ENCODE measurements at regions not wholly inside any gene's neighbourhood (a gene's known extent, or its start where the extent isn't known, plus 50 kb on each side); places are given as distances from the start of the nearest gene placed in this dataset.

GRCh38 chr2:8487461-8487932 lies 194.4 kb upstream of the ID2 start:
- no peak overlapping the region for H3K4me3 ChIP-seq (ENCODE audit: low read length)
- no peaks in the 10 kb centered on the region for H3K36me3 ChIP-seq (ENCODE audit: insufficient read depth, low read length)
- no peaks in the 10 kb centered on the region for H3K4me1 ChIP-seq (ENCODE audit: control insufficient read depth, insufficient read depth, low read length)
- no peak overlapping the region for H3K9ac ChIP-seq (ENCODE audit: low read depth, low read length)
- H3K9me3 ChIP-seq (replicated peaks; ENCODE audit: low read length): no peaks in the 10 kb centered on the region
- H3K4me2 ChIP-seq (ENCODE audit: low read length): no peak overlapping the region
- peaks cover 4% of the 10 kb centered on the region for H3K27me3 ChIP-seq (ENCODE audit: control insufficient read depth, insufficient read depth, low read length)

GRCh38 chr2:8488001-8488738 lies 193.7 kb upstream of the ID2 start:
- Histone ChIP-seq H3K27me3 (ENCODE audit: control insufficient read depth, insufficient read depth, low read length) (peaks cover 4% of the 10 kb centered on the region), H3K9ac (ENCODE audit: low read depth, low read length) (no peak overlapping the region), H3K4me3 (ENCODE audit: low read length) (no peak overlapping the region), H3K9me3 (replicated peaks; ENCODE audit: low read length) (no peaks in the 10 kb centered on the region), H3K4me2 (ENCODE audit: low read length) (no peak overlapping the region), H3K36me3 (ENCODE audit: insufficient read depth, low read length) (no peaks in the 10 kb centered on the region), H3K4me1 (ENCODE audit: control insufficient read depth, insufficient read depth, low read length) (no peaks in the 10 kb centered on the region)

GRCh38 chr2:8489221-8489620 lies 192.6 kb upstream of the ID2 start:
- peaks cover 4% of the 10 kb centered on the region for H3K27me3 ChIP-seq (ENCODE audit: control insufficient read depth, insufficient read depth, low read length)
- no peaks in the 10 kb centered on the region for H3K9me3 ChIP-seq (replicated peaks; ENCODE audit: low read length)
- H3K4me2 ChIP-seq (ENCODE audit: low read length): no peak overlapping the region
- no peaks in the 10 kb centered on the region for H3K36me3 ChIP-seq (ENCODE audit: insufficient read depth, low read length)
- H3K4me1 ChIP-seq (ENCODE audit: control insufficient read depth, insufficient read depth, low read length): no peaks in the 10 kb centered on the region
- H3K4me3 ChIP-seq (ENCODE audit: low read length): no peak overlapping the region
- no peak overlapping the region for H3K9ac ChIP-seq (ENCODE audit: low read depth, low read length)

GRCh38 chr2:8489751-8490150 lies 192.1 kb upstream of the ID2 start:
- H3K9me3 ChIP-seq (replicated peaks; ENCODE audit: low read length): no peaks in the 10 kb centered on the region

GRCh38 chr2:8490166-8490721 lies 191.6 kb upstream of the ID2 start:
- Histone ChIP-seq H3K4me2 (ENCODE audit: low read length) (no peak overlapping the region), H3K36me3 (ENCODE audit: insufficient read depth, low read length) (no peaks in the 10 kb centered on the region), H3K4me3 (ENCODE audit: low read length) (no peak overlapping the region), H3K4me1 (ENCODE audit: control insufficient read depth, insufficient read depth, low read length) (no peaks in the 10 kb centered on the region), H3K9me3 (replicated peaks; ENCODE audit: low read length) (no peaks in the 10 kb centered on the region), H3K27me3 (ENCODE audit: control insufficient read depth, insufficient read depth, low read length) (peaks cover 4% of the 10 kb centered on the region), H3K9ac (ENCODE audit: low read depth, low read length) (no peak overlapping the region)

More at GRCh38 chr2:8489751-8490150, 192.1 kb upstream of the ID2 start:
- Histone ChIP-seq H3K9ac (ENCODE audit: low read depth, low read length) (no peak overlapping the region), H3K36me3 (ENCODE audit: insufficient read depth, low read length) (no peaks in the 10 kb centered on the region), H3K27me3 (ENCODE audit: control insufficient read depth, insufficient read depth, low read length) (peaks cover 4% of the 10 kb centered on the region), H3K4me1 (ENCODE audit: control insufficient read depth, insufficient read depth, low read length) (no peaks in the 10 kb centered on the region), H3K4me3 (ENCODE audit: low read length) (no peak overlapping the region), H3K4me2 (ENCODE audit: low read length) (no peak overlapping the region)

GRCh38 chr2:8491296-8492027 lies 190.4 kb upstream of the ID2 start:
- no peaks in the 10 kb centered on the region for H3K9me3 ChIP-seq (replicated peaks; ENCODE audit: low read length)

GRCh38 chr2:8494151-8494550 lies 187.7 kb upstream of the ID2 start:
- no peak overlapping the region for H3K9ac ChIP-seq (ENCODE audit: low read depth, low read length)
- H3K4me2 ChIP-seq (ENCODE audit: low read length): no peak overlapping the region
- peaks cover 4% of the 10 kb centered on the region for H3K27me3 ChIP-seq (ENCODE audit: control insufficient read depth, insufficient read depth, low read length)
- H3K4me1 ChIP-seq (ENCODE audit: control insufficient read depth, insufficient read depth, low read length): no peaks in the 10 kb centered on the region
- no peaks in the 10 kb centered on the region for H3K9me3 ChIP-seq (replicated peaks; ENCODE audit: low read length)
- H3K4me3 ChIP-seq (ENCODE audit: low read length): no peak overlapping the region
- H3K36me3 ChIP-seq (ENCODE audit: insufficient read depth, low read length): no peaks in the 10 kb centered on the region

More at GRCh38 chr2:8491296-8492027, 190.4 kb upstream of the ID2 start:
- Histone ChIP-seq H3K4me2 (ENCODE audit: low read length) (no peak overlapping the region), H3K27me3 (ENCODE audit: control insufficient read depth, insufficient read depth, low read length) (peaks cover 4% of the 10 kb centered on the region), H3K36me3 (ENCODE audit: insufficient read depth, low read length) (no peaks in the 10 kb centered on the region), H3K9ac (ENCODE audit: low read depth, low read length) (no peak overlapping the region), H3K4me1 (ENCODE audit: control insufficient read depth, insufficient read depth, low read length) (no peaks in the 10 kb centered on the region), H3K4me3 (ENCODE audit: low read length) (no peak overlapping the region)

- Histone ChIP-seq H3K4me1 (ENCODE audit: control insufficient read depth, insufficient read depth, low read length) (no peaks in the 10 kb centered on the region), H3K4me3 (ENCODE audit: low read length) (no peak overlapping the region), H3K27me3 (ENCODE audit: control insufficient read depth, insufficient read depth, low read length) (peaks cover 4% of the 10 kb centered on the region), H3K9ac (ENCODE audit: low read depth, low read length) (no peak overlapping the region), H3K4me2 (ENCODE audit: low read length) (no peak overlapping the region), H3K36me3 (ENCODE audit: insufficient read depth, low read length) (no peaks in the 10 kb centered on the region), H3K9me3 (replicated peaks; ENCODE audit: low read length) (no peaks in the 10 kb centered on the region)
Observed at GRCh38 chr2:8494589-8494988, 187.3 kb upstream of the ID2 start.

GRCh38 chr2:8495189-8495989 lies 186.5 kb upstream of the ID2 start:
- Histone ChIP-seq H3K4me3 (ENCODE audit: low read length) (no peak overlapping the region), H3K9ac (ENCODE audit: low read depth, low read length) (no peak overlapping the region), H3K4me1 (ENCODE audit: control insufficient read depth, insufficient read depth, low read length) (no peaks in the 10 kb centered on the region), H3K36me3 (ENCODE audit: insufficient read depth, low read length) (no peaks in the 10 kb centered on the region), H3K4me2 (ENCODE audit: low read length) (no peak overlapping the region), H3K27me3 (ENCODE audit: control insufficient read depth, insufficient read depth, low read length) (peaks cover 4% of the 10 kb centered on the region), H3K9me3 (replicated peaks; ENCODE audit: low read length) (no peaks in the 10 kb centered on the region)

- no peaks in the 10 kb centered on the region for H3K36me3 ChIP-seq (ENCODE audit: insufficient read depth, low read length)
- no peak overlapping the region for H3K4me2 ChIP-seq (ENCODE audit: low read length)
- H3K27me3 ChIP-seq (ENCODE audit: control insufficient read depth, insufficient read depth, low read length): peaks cover 4% of the 10 kb centered on the region
- H3K4me3 ChIP-seq (ENCODE audit: low read length): no peak overlapping the region
- no peaks in the 10 kb centered on the region for H3K4me1 ChIP-seq (ENCODE audit: control insufficient read depth, insufficient read depth, low read length)
- no peak overlapping the region for H3K9ac ChIP-seq (ENCODE audit: low read depth, low read length)
- H3K9me3 ChIP-seq (replicated peaks; ENCODE audit: low read length): no peaks in the 10 kb centered on the region
Observed at GRCh38 chr2:8496079-8496478, 185.8 kb upstream of the ID2 start.

GRCh38 chr2:8496617-8497016 lies 185.2 kb upstream of the ID2 start:
- H3K4me2 ChIP-seq (ENCODE audit: low read length): no peak overlapping the region
- H3K4me1 ChIP-seq (ENCODE audit: control insufficient read depth, insufficient read depth, low read length): no peaks in the 10 kb centered on the region
- H3K9ac ChIP-seq (ENCODE audit: low read depth, low read length): no peak overlapping the region
- H3K9me3 ChIP-seq (replicated peaks; ENCODE audit: low read length): no peaks in the 10 kb centered on the region
- H3K27me3 ChIP-seq (ENCODE audit: control insufficient read depth, insufficient read depth, low read length): no peaks in the 10 kb centered on the region
- H3K4me3 ChIP-seq (ENCODE audit: low read length): no peak overlapping the region
- no peaks in the 10 kb centered on the region for H3K36me3 ChIP-seq (ENCODE audit: insufficient read depth, low read length)

All from skeletal muscle satellite cell (primary cell).